Transverse colon (tissue), 3 donors: ENCODE measurements at regions not wholly inside any gene's neighbourhood (a gene's known extent, or its start where the extent isn't known, plus 50 kb on each side); places are given as distances from the start of the nearest gene placed in this dataset.

Experiments
- CTCF ChIP-seq, 5 experiments: fragments of 200-600 bp in 3 of 5; fragments of 450-650 bp in 2 of 5; sonication (generic) in 3 of 5; IDR thresholded peaks; 1 replicate in 2 of 5; 2 replicates in 3 of 5; pipeline ENCODE4 v1.5.1; 2016 to 2017; ENCODE audit warnings: antibody characterized with exemption in 5 of 5, inconsistent platforms in 3 of 5, mild to moderate bottlenecking in 2 of 5, moderate library complexity in 1 of 5
- EP300 ChIP-seq: sonication (generic); formaldehyde crosslinking; IDR thresholded peaks from one replicate; pipeline ENCODE4 v1.6.1; 2017; ENCODE audit warnings: antibody characterized with exemption, low read depth
- POLR2A ChIP-seq: fragments of 450-650 bp; IDR thresholded peaks from one replicate; pipeline ENCODE4 v1.6.1; 2016; ENCODE audit warnings: antibody characterized with exemption, mild to moderate bottlenecking, moderate library complexity

GRCh38 chr13:65551208-65551607, 1678.9 kb downstream of the PCDH9 start:
- no peak for TF ChIP-seq CTCF (IDR thresholded peaks at IDR 0.05)
- no peak for TF ChIP-seq POLR2A
- TF ChIP-seq EP300: no peak
